EL (cell line): ENCODE measurements at regions not wholly inside any gene's neighbourhood (a gene's known extent, or its start where the extent isn't known, plus 50 kb on each side); places are given as distances from the start of the nearest gene placed in this dataset.
A peak's percentile ranks its signal among the peaks of the same experiment; 100 is the strongest.
"Not testable (repeated sequence)": the region's sequence is repeated elsewhere in the genome, so short reads cannot be mapped to it uniquely, and the experiment has no call there.

ENCODE experiments used
- DNase-seq: peaks from one replicate; pipeline ENCODE4 v3.0.0-alpha.2; 2016

GRCh38 chr13:70758932-70759331 lies 650.7 kb upstream of the KLHL1 start:
- DNase-seq: no peak

GRCh38 chr13:70756088-70756487 lies 647.8 kb upstream of the KLHL1 start:
- no peak for DNase-seq

GRCh38 chr13:70755456-70755855 lies 647.2 kb upstream of the KLHL1 start:
- DNase-seq: no peak

GRCh38 chr13:70747262-70747661 lies 639.0 kb upstream of the KLHL1 start:
- DNase-seq: no peak

- DNase-seq: not testable (repeated sequence)
Observed at GRCh38 chr13:70746469-70746868, 638.2 kb upstream of the KLHL1 start.

GRCh38 chr13:70736622-70737317 lies 628.5 kb upstream of the KLHL1 start:
- DNase-seq: no peak

- DNase-seq: no peak
Observed at GRCh38 chr13:70732611-70733010, 624.4 kb upstream of the KLHL1 start.

- no peak for DNase-seq
Observed at GRCh38 chr13:70729369-70729768, 621.1 kb upstream of the KLHL1 start.

GRCh38 chr13:70723732-70724131 lies 615.5 kb upstream of the KLHL1 start:
- no peak for DNase-seq

GRCh38 chr13:70720386-70720785 lies 612.1 kb upstream of the KLHL1 start:
- no peak for DNase-seq

GRCh38 chr13:70714993-70715392 lies 606.7 kb upstream of the KLHL1 start:
- no peak for DNase-seq

GRCh38 chr13:70708775-70709174 lies 600.5 kb upstream of the KLHL1 start:
- no peak for DNase-seq

GRCh38 chr13:70703755-70704154 lies 595.5 kb upstream of the KLHL1 start:
- DNase-seq: no peak

GRCh38 chr13:70694996-70695715 lies 586.9 kb upstream of the KLHL1 start:
- no peak for DNase-seq

GRCh38 chr13:70668983-70669382 lies 560.7 kb upstream of the KLHL1 start:
- no peak for DNase-seq

GRCh38 chr13:70668293-70668692 lies 560.0 kb upstream of the KLHL1 start:
- DNase-seq: no peak

GRCh38 chr13:70666883-70667556 lies 558.8 kb upstream of the KLHL1 start:
- DNase-seq: no peak

GRCh38 chr13:70662231-70662940 lies 554.1 kb upstream of the KLHL1 start:
- DNase-seq: no peak

GRCh38 chr13:70644052-70644451 lies 535.8 kb upstream of the KLHL1 start:
- no peak for DNase-seq

GRCh38 chr13:70634893-70635292 lies 526.6 kb upstream of the KLHL1 start:
- no peak for DNase-seq

- no peak for DNase-seq
Observed at GRCh38 chr13:70630247-70630646, 522.0 kb upstream of the KLHL1 start.

GRCh38 chr13:70623239-70623638 lies 515.0 kb upstream of the KLHL1 start:
- DNase-seq: peak; percentile 0

- no peak for DNase-seq
Observed at GRCh38 chr13:70622796-70623195, 514.5 kb upstream of the KLHL1 start.
